ENCODE measurements at regions not wholly inside any gene's neighbourhood (a gene's known extent, or its start where the extent isn't known, plus 50 kb on each side); places are given as distances from the start of the nearest gene placed in this dataset.
"Not testable (repeated sequence)": the region's sequence is repeated elsewhere in the genome, so short reads cannot be mapped to it uniquely, and the experiment has no call there.

GRCh38 chr5:43840424-43841125, 237.6 kb downstream of the NNT start:
- Histone ChIP-seq H3K4me1 (no peaks in the 10 kb centered on the region), H3K27me3 (no peaks in the 10 kb centered on the region), H3K9me3 (no peaks in the 10 kb centered on the region), H3K4me3 (no peak overlapping the region), H3K27ac (no peak overlapping the region), H3K36me3 (no peaks in the 10 kb centered on the region)
- 75% methylated on average over 4 of the region's 4 CpGs for WGBS (ENCODE audit: insufficient coverage, low coverage, low lambda C conversion rate, missing lambda C conversion rate)
- no peak for ATAC-seq
- TF ChIP-seq POLR2A (IDR thresholded peaks at IDR 0.05): no peak
- intact Hi-C loops (cut with DNase I): no loop called here
- no peak for DNase-seq

GRCh38 chr5:43839218-43839617, 236.2 kb downstream of the NNT start:
- H3K4me3 ChIP-seq: no peak overlapping the region
- H3K9me3 ChIP-seq: no peaks in the 10 kb centered on the region
- intact Hi-C loops (cut with DNase I): no loop called here
- ATAC-seq (no peak), DNase-seq (no peak)
- H3K27me3 ChIP-seq: no peaks in the 10 kb centered on the region
- no peaks in the 10 kb centered on the region for H3K36me3 ChIP-seq
- H3K4me1 ChIP-seq: no peaks in the 10 kb centered on the region
- TF ChIP-seq CTCF (IDR thresholded peaks at IDR 0.05) (no peak), POLR2A (IDR thresholded peaks at IDR 0.05) (no peak)
- H3K27ac ChIP-seq: no peak overlapping the region

GRCh38 chr5:43837996-43838395, 235.0 kb downstream of the NNT start:
- WGBS (ENCODE audit: insufficient coverage, low coverage, low lambda C conversion rate, missing lambda C conversion rate): 92% methylated on average over 1 of the region's 1 CpG
- Histone ChIP-seq H3K36me3 (no peaks in the 10 kb centered on the region), H3K9me3 (no peaks in the 10 kb centered on the region), H3K27me3 (no peaks in the 10 kb centered on the region), H3K4me1 (no peaks in the 10 kb centered on the region), H3K4me3 (no peak overlapping the region), H3K27ac (no peak overlapping the region)
- TF ChIP-seq CTCF (IDR thresholded peaks at IDR 0.05) (no peak), POLR2A (IDR thresholded peaks at IDR 0.05) (no peak)
- intact Hi-C loops (cut with DNase I): no loop called here
- no peak for DNase-seq
- ATAC-seq: no peak

DNA sequence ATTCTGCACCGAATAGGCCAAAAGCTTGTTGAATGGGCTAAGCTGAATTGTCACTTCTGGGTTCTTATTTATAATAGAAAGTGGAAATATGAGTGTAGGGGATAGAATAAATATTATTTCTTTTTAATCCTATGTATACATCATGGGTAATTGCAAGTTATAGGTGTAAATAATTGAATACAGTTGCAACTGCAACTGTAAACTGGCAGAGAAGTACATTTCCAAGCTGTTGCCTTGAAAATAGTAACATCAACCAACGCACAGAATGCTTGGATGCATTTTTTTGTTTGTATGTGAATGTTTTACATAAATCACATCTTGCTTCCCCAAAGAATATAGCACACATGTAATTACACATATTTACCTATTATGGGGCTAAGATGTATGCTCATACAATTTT, 234.1 kb downstream of the NNT start:
- no peaks in the 10 kb centered on the region for H3K36me3 ChIP-seq
- TF ChIP-seq CTCF (IDR thresholded peaks at IDR 0.05) (no peak), POLR2A (IDR thresholded peaks at IDR 0.05) (no peak)
- DNase-seq (no peak), ATAC-seq (no peak)
- H3K4me1 ChIP-seq: no peaks in the 10 kb centered on the region
- no peaks in the 10 kb centered on the region for H3K27me3 ChIP-seq
- H3K4me3 ChIP-seq: no peak overlapping the region
- H3K27ac ChIP-seq: no peak overlapping the region
- no peaks in the 10 kb centered on the region for H3K9me3 ChIP-seq
- WGBS (ENCODE audit: insufficient coverage, low coverage, low lambda C conversion rate, missing lambda C conversion rate): 59% methylated on average over 2 of the region's 2 CpGs
- intact Hi-C loops (cut with DNase I): no loop called here

DNA sequence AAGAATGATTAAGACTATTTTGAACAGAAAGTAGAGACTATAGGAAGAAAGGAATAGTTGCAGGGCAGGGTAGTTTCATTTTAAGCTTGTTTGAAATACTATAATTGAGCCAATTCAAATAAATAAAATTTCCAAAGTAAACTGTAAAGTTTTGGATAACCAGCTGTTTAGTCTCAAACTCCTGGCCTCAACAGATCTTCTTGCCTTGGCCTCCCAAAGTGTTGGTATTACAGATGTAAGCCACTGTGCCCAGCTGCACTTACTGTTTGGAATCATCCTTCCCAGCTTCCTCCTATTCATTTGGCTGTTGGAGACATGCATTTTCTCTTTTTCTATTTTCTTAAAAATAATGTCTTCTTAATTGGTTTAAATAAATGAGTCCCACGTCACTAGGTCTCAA, 231.0 kb downstream of the NNT start:
- Histone ChIP-seq H3K4me1 (no peaks in the 10 kb centered on the region), H3K27ac (no peak overlapping the region), H3K36me3 (no peaks in the 10 kb centered on the region), H3K9me3 (no peaks in the 10 kb centered on the region), H3K27me3 (no peaks in the 10 kb centered on the region), H3K4me3 (no peak overlapping the region)
- no peak for DNase-seq
- ATAC-seq: no peak
- intact Hi-C loops (cut with DNase I): no loop called here
- no peak for TF ChIP-seq POLR2A (IDR thresholded peaks at IDR 0.05)
- no peak for TF ChIP-seq CTCF (IDR thresholded peaks at IDR 0.05)
- 64% methylated on average over 1 of the region's 1 CpG for WGBS (ENCODE audit: insufficient coverage, low coverage, low lambda C conversion rate, missing lambda C conversion rate)

DNA sequence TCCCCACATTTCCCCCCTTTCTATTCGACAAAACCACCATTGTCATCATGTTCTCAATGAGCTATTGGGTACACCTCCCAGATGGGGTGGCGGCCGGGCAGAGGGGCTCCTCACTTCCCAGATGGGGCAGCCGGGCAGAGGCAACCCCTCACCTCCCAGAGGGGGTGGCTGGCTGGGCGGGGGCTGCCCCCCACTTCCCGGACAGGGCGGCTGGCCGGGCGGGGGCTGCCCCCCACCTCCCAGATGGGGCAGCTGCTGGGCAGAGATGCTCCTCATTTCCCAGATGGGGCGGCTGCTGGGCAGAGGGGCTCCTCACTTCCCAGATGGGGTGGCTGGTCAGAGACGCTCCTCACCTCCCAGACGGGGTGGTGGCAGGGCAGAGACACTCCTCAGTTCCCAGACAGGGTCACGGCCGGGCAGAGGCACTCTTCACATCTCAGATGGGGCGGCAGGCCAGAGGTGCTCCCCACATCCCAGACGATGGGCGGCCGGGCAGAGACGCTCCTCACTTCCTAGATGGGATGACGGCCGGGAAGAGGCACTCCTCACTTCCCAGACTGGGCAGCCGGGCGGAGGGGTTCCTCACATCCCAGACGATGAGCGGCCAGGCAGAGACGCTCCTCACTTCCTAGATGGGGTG, 221.5 kb downstream of the NNT start:
- H3K9me3 ChIP-seq; H3K36me3 ChIP-seq; ATAC-seq; DNase-seq; H3K27ac ChIP-seq; intact Hi-C loops (cut with DNase I); H3K27me3 ChIP-seq; H3K4me1 ChIP-seq; H3K4me3 ChIP-seq: not testable (repeated sequence)
- 91% methylated on average over 4 of the region's 26 CpGs for WGBS (ENCODE audit: insufficient coverage, low coverage, low lambda C conversion rate, missing lambda C conversion rate)

DNA sequence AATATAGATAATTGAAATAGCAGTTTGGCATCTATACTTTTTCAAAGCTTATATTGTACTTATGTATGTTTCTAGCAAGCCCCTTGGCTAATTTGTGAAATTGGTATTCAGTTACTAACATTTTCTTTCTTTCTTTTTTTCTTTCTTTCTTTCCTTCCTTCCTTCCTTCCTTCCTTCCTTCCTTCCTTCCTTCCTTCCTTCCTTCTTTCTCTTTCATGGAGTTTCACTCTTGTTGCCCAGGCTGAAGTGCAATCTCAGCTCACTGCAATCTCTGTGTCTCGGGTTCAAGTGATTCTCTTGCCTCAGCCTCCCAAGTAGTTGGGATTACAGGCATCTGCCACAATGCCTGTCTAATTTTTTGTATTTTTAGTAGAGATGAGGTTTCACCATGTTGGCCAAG, 215.4 kb downstream of the NNT start:
- not testable (repeated sequence) for H3K9me3 ChIP-seq, H3K36me3 ChIP-seq, ATAC-seq

More for the DNA sequence above, 215.4 kb downstream of the NNT start:
- H3K4me3 ChIP-seq; intact Hi-C loops (cut with DNase I); H3K27ac ChIP-seq; H3K27me3 ChIP-seq; H3K4me1 ChIP-seq; DNase-seq: not testable (repeated sequence)
- 69% methylated on average over 1 of the region's 1 CpG for WGBS (ENCODE audit: insufficient coverage, low coverage, low lambda C conversion rate, missing lambda C conversion rate)

Data from right lobe of liver (tissue), 6 donors.